ENCODE measurements at regions not wholly inside any gene's neighbourhood (a gene's known extent, or its start where the extent isn't known, plus 50 kb on each side); places are given as distances from the start of the nearest gene placed in this dataset.

DNA sequence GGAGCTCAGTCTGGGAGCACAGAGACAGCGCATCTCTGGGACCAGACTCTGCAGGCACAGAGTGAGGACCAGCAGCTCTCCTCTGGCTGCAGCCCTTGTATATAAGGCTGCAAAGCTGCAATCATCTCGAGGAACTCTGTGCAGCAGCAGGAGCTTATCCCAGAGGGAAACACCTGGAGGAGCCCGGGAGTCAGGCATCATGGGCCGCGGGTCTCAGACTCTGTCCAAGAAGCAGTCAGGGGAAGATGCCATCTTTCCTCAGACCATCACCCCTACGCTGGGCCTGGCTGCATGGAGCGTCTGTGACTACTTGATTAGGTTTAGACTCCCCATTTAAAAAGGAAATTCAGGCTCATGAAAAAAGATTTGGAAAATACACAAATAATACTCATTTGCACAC, 122.0 kb downstream of the IRF8 start:
- TF ChIP-seq, protein P1, sequence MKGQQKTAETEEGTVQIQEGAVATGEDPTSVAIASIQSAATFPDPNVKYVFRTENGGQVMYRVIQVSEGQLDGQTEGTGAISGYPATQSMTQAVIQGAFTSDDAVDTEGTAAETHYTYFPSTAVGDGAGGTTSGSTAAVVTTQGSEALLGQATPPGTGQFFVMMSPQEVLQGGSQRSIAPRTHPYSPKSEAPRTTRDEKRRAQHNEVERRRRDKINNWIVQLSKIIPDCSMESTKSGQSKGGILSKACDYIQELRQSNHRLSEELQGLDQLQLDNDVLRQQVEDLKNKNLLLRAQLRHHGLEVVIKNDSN (IDR thresholded peaks at IDR 0.05): no peak
- TF ChIP-seq ZBTB7A (IDR thresholded peaks at IDR 0.05; ENCODE audit: low read depth) (no peak), TEAD4 (IDR thresholded peaks at IDR 0.05) (no peak), TCF12 (IDR thresholded peaks at IDR 0.05; ENCODE audit: low read depth) (no peak), YY1 (IDR thresholded peaks at IDR 0.05; ENCODE audit: low read depth) (no peak), NFIC (IDR thresholded peaks at IDR 0.05) (no peak), FOXM1 (IDR thresholded peaks at IDR 0.05; ENCODE audit: borderline replicate concordance, low read depth) (no peak), EGR1 (IDR thresholded peaks at IDR 0.05) (no peak), CEBPB (IDR thresholded peaks at IDR 0.05) (no peak), RAD21 (IDR thresholded peaks at IDR 0.05; ENCODE audit: low read depth) (no peak), TAF1 (IDR thresholded peaks at IDR 0.05; ENCODE audit: low read depth) (no peak)
- TF ChIP-seq, protein P2, sequence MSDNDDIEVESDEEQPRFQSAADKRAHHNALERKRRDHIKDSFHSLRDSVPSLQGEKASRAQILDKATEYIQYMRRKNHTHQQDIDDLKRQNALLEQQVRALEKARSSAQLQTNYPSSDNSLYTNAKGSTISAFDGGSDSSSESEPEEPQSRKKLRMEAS (IDR thresholded peaks at IDR 0.05): no peak
- TF ChIP-seq, protein P3, sequence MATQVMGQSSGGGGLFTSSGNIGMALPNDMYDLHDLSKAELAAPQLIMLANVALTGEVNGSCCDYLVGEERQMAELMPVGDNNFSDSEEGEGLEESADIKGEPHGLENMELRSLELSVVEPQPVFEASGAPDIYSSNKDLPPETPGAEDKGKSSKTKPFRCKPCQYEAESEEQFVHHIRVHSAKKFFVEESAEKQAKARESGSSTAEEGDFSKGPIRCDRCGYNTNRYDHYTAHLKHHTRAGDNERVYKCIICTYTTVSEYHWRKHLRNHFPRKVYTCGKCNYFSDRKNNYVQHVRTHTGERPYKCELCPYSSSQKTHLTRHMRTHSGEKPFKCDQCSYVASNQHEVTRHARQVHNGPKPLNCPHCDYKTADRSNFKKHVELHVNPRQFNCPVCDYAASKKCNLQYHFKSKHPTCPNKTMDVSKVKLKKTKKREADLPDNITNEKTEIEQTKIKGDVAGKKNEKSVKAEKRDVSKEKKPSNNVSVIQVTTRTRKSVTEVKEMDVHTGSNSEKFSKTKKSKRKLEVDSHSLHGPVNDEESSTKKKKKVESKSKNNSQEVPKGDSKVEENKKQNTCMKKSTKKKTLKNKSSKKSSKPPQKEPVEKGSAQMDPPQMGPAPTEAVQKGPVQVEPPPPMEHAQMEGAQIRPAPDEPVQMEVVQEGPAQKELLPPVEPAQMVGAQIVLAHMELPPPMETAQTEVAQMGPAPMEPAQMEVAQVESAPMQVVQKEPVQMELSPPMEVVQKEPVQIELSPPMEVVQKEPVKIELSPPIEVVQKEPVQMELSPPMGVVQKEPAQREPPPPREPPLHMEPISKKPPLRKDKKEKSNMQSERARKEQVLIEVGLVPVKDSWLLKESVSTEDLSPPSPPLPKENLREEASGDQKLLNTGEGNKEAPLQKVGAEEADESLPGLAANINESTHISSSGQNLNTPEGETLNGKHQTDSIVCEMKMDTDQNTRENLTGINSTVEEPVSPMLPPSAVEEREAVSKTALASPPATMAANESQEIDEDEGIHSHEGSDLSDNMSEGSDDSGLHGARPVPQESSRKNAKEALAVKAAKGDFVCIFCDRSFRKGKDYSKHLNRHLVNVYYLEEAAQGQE (IDR thresholded peaks at IDR 0.05; ENCODE audit: low read depth): no peak

DNA sequence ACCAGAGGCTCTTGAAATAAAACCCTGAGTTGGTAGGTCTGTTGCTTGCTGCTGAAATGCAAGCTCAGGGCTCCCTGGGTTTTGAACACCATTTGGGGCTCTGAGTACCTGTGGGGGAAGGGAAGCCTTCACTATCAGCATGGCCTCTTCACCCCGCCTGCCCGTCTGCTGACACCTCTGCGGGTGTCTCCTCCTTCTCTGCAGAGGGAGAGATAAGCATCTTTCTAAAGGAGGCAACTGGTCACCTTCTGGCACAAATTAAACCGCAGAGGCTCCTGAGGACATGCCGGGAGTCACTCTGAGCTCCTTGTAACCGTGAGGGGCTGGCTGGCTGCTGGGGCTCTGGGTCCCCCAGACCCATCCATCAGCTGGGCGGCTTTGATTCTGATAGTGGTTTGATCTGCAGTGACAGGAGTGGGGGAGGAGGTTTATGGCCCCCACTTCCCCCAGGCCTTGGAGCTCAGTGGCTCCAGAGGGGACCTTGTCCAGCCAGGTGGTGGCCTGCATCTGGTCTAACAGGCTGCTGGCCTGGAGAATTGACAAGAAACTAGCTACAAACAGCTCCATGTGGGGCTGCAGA, 123.5 kb downstream of the IRF8 start:
- TF ChIP-seq FOXM1 (IDR thresholded peaks at IDR 0.05; ENCODE audit: borderline replicate concordance, low read depth) (no peak), EP300 (IDR thresholded peaks at IDR 0.05; ENCODE audit: borderline replicate concordance) (no peak), RAD21 (IDR thresholded peaks at IDR 0.05; ENCODE audit: low read depth) (no peak), CREB1 (IDR thresholded peaks at IDR 0.05; ENCODE audit: low read depth) (no peak), TCF12 (IDR thresholded peaks at IDR 0.05; ENCODE audit: low read depth) (no peak), CEBPB (IDR thresholded peaks at IDR 0.05) (no peak), ZBTB7A (IDR thresholded peaks at IDR 0.05; ENCODE audit: low read depth) (no peak)
- TF ChIP-seq, protein P3 (IDR thresholded peaks at IDR 0.05; ENCODE audit: low read depth): no peak

DNA sequence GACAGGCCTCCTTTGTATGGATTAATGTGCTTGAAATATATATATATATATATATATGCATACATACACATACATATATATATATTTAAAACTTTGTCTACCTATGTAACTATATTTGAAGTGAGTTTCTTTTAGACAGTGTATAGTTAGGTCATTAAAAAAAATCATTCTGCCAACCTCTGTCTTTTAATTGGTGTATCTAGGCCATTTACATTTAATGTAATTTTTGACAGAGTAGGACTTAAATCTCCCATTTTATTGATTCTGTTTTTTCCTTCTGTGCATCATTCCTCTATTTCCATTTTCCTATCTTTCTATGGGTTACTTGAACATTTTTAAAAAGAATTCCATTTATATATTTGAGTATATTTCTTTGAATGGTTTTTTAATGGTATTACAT, 125.2 kb downstream of the IRF8 start:
- TF ChIP-seq RAD21 (IDR thresholded peaks at IDR 0.05; ENCODE audit: low read depth) (no peak), CEBPB (IDR thresholded peaks at IDR 0.05) (no peak), NFIC (IDR thresholded peaks at IDR 0.05) (no peak), TCF12 (IDR thresholded peaks at IDR 0.05; ENCODE audit: low read depth) (no peak), EGR1 (IDR thresholded peaks at IDR 0.05) (no peak), ZBTB7A (IDR thresholded peaks at IDR 0.05; ENCODE audit: low read depth) (no peak), EP300 (IDR thresholded peaks at IDR 0.05; ENCODE audit: borderline replicate concordance) (no peak), YY1 (IDR thresholded peaks at IDR 0.05; ENCODE audit: low read depth) (no peak), TAF1 (IDR thresholded peaks at IDR 0.05; ENCODE audit: low read depth) (no peak), TEAD4 (IDR thresholded peaks at IDR 0.05) (no peak), CREB1 (IDR thresholded peaks at IDR 0.05; ENCODE audit: low read depth) (no peak)
- TF ChIP-seq, protein P2 (IDR thresholded peaks at IDR 0.05): no peak
- TF ChIP-seq, protein P1 (IDR thresholded peaks at IDR 0.05): no peak
- TF ChIP-seq, protein P3 (IDR thresholded peaks at IDR 0.05; ENCODE audit: low read depth): no peak

DNA sequence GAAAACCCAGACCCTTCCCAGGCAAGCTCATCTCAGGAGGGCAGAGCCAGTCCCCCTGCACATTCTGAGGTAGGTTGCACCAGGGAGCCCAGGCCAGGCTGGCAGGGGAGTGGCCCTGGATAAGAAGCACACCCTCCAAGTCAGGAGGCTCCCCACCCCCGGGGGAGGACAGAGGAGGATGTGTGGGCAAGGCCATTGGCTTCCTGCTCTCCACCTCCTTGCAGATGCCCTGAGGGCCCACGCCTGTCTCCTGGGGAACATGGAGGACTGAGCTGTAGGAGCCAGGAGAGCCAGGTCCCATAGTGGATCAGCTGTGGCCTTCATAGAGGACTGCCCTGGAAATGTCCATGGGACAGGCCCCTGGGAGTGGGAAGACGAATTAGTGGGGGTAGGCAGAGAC, 126.7 kb downstream of the IRF8 start:
- TF ChIP-seq NFIC (IDR thresholded peaks at IDR 0.05): no peak
- TF ChIP-seq, protein P3 (IDR thresholded peaks at IDR 0.05; ENCODE audit: low read depth): no peak
- no peak for TF ChIP-seq ZBTB7A (IDR thresholded peaks at IDR 0.05; ENCODE audit: low read depth)
- no peak for TF ChIP-seq YY1 (IDR thresholded peaks at IDR 0.05; ENCODE audit: low read depth)
- TF ChIP-seq CEBPB (IDR thresholded peaks at IDR 0.05): no peak
- TF ChIP-seq EP300 (IDR thresholded peaks at IDR 0.05; ENCODE audit: borderline replicate concordance): no peak
- TF ChIP-seq, protein P1 (IDR thresholded peaks at IDR 0.05): no peak
- TF ChIP-seq, protein P2 (IDR thresholded peaks at IDR 0.05): no peak
- TF ChIP-seq RAD21 (IDR thresholded peaks at IDR 0.05; ENCODE audit: low read depth): no peak
- TF ChIP-seq TEAD4 (IDR thresholded peaks at IDR 0.05): no peak
- no peak for TF ChIP-seq CREB1 (IDR thresholded peaks at IDR 0.05; ENCODE audit: low read depth)
- no peak for TF ChIP-seq FOXM1 (IDR thresholded peaks at IDR 0.05; ENCODE audit: borderline replicate concordance, low read depth)
- no peak for TF ChIP-seq TAF1 (IDR thresholded peaks at IDR 0.05; ENCODE audit: low read depth)
- no peak for TF ChIP-seq EGR1 (IDR thresholded peaks at IDR 0.05)
- no peak for TF ChIP-seq TCF12 (IDR thresholded peaks at IDR 0.05; ENCODE audit: low read depth)

Data from Ishikawa (cell line).